Activated CD4-positive, alpha-beta T cell treated with anti-CD3 and anti-CD28 coated beads, Interleukin-10, Interleukin-2, amounts not matched to agents 100 ng/mL and 50 ng/mL, durations not matched to agents 16 hours and 8 hours (primary cell): ENCODE measurements at regions not wholly inside any gene's neighbourhood (a gene's known extent, or its start where the extent isn't known, plus 50 kb on each side); places are given as distances from the start of the nearest gene placed in this dataset.

Source experiments
- DNase-seq: peaks from one replicate; pipeline ENCODE4 v3.0.0-alpha.2; 2020

DNA sequence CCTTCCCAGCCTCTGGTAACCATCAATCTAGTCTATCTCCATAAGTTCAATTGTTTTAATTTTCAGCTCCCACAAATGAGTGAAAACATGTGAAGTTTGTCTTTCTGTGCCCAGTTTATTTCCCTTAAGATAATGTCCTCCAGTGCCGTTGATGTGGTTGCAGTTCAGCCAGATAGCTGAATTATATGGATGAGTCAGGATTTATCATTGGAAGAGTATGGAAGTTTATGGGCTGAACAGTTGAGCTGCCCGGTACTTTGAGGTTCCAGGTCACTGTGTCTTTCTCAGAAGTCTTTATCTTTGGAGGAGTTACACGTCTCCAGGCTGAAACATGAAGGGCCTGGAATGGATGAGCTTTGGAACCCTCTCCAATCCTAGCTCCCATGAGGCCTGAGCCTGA lies 120.1 kb downstream of the ASCL4 start:
- no peak for DNase-seq

- DNase-seq: no peak
These were observed 121.5 kb downstream of the ASCL4 start for GRCh38 chr12:107895966-107896365.

DNA sequence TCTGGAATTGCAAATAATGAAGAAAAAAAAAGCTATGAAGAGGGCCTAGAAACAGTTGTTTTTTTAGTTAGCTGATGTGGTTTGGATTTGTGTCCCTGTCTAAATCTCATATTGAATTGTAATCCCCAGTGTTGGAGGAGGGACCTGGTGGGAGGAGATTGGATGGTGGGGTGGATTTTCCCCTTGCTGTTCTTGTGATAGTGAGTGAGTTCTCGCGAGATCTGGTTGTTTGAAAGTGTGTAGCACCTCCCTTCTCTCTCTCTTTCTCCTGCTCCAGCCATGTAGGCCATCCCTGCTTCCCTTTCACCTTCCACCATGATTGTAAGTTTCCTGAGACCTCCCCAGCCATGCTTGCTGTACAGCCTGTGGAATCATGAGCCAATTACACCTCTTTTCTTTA lies 126.1 kb downstream of the ASCL4 start:
- DNase-seq: no peak

- peak; percentile 86 for DNase-seq
These were observed 129.0 kb downstream of the ASCL4 start for GRCh38 chr12:107903341-107904061.

DNA sequence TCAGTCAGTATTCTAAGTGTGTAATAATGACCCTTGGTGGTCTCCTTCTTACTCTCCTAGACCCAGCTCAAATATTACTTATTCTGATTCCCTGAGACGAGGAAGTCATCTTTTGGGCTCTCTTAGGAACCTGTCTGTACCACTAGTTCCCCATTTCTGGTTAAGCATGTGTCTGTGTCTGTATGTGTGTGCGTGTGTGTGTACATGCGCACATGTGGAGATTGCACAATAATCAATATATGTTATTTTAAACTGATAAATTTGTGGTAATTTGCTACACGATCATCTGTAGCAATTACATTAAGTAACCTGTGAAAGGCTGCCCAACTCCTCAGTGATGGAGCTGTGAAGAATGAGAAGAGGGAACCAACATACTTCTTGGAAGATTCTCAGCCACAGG lies 132.2 kb downstream of the ASCL4 start:
- no peak for DNase-seq

DNA sequence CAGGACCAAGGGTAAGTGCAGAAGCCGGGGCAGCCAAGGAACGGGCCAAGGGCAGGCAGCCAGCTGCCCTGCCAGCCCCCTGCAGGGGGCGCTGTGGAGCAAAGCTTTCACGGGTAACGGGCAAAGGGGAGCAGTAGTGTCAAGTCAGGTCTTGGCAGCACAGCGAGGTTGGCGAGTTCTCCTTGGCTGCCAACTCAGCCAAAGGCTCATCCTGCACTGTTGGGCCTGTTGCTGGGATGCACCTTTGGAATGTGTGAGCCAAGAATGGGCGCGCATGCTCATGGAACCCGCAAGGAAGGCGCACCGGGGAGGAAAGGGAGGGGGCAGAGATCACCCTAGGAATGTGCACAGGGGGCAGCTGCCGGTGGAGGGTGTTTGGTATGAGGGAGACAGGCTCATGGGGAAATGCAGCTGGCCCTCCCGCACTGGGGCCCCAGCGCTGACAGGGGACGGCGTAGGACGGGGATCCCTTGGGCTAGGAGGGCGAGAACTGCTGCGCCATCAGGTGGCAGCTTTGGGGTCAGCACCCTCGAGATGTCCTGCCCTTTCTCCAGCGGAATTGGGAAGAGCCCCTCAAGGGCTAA lies 138.0 kb downstream of the ASCL4 start:
- DNase-seq: peak; percentile 80

DNA sequence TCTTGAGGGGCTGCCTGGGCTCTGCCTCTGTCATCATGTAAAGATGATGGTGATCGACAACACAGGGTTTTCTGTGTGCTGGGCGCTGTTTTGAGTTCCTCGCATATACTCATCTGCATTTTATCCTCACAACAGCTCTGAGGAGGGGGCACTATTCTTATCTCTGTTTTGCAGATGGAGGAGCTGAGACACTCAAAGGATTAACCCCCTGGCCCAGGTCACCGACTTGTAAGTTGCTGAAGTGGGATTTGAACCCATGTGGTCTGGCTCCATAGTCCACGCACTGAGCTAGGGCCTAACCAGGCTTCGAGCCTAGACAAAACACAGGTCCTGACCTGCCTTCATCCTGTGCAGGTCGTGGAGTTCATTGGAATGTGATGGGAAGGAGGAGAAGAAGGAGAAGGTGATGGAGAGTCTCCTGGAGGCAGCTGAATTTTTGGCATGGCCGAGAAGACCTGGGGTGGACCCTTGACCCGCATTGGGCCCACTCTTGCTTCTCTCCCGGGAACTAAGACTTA lies 140.0 kb downstream of the ASCL4 start:
- no peak for DNase-seq

DNA sequence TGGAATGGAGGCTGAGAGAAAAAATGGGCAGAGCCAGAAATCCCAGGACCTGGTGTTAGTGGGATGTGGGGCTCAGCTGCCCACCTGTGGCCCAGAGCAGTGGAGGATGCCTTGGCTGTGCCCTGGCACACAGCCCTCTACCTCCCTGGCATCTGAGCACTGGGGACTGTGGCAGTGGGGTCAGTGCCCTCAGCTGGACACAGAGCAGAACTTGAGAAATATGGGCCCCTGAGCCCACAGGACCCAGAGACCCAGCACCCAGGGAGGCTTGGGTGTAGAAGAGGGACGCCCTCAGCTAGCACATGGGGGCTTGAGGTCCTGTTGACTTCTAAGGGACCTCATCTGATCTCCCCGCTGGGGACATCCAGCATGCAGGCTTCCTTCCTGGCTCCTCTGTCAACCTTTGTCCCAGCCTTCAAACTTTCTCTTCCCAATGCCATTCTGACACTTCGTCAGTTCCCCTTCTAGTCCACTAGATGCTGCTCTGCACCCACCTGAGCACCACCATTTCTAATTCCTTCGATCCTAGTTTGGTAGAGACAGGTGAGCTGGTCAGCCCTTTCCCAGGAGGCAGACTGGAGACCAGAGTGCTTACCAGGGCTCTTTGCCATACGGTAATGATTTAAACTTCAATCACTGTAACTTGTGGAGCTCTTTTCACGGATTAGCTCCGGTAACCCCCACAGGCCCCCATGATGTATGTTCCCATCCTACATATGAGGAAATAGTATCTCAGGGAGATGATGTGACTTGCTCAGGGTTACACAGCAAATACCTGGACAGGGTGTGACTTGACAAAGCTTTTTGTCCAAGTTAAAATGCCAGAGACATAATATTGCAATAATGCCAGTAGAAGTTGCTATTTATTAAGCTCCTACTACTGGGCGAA lies 143.7 kb downstream of the ASCL4 start:
- DNase-seq: peak; percentile 16

- DNase-seq: no peak
These were observed 146.6 kb downstream of the ASCL4 start for GRCh38 chr12:107921062-107921461.

DNA sequence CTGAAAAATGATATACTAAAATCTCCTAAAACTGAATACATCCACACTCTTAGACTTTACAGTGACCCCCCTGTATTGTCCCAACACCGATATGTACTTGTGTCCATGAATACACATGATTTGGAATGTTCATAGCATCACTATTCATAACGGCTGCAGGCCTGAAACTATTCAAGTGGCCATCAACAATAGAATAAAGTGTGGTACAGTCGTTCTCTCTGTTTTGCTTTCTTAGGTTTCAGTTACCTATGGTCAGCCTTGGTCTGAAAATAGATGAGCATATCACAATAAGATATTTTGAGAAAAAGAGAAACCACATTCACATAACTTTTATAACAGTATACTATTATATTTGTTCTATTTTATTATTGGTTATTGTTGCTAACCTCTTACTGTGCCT lies 150.6 kb downstream of the ASCL4 start:
- DNase-seq: no peak

DNA sequence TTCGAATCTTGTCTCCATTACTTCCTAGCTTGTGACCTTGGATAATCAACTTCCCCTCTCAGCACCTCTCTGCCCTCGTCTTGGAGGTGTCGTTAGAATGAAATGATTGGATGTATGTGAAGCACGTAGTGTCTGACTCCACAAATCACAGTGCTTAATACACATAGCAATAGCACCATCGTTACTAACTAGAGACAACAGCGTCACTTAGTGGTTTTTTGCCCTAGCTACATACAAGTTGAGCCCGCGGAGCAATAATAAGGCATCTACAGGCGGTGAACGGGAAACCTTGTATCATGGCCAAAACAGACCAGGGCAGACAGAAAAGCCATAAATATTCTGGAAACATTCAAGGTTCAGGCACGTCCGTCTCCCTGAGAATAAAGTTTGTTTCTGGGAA lies 154.9 kb downstream of the ASCL4 start:
- peak; percentile 11 for DNase-seq

- DNase-seq: no peak
These were observed 157.3 kb downstream of the ASCL4 start for GRCh38 chr12:107931761-107932160.

DNA sequence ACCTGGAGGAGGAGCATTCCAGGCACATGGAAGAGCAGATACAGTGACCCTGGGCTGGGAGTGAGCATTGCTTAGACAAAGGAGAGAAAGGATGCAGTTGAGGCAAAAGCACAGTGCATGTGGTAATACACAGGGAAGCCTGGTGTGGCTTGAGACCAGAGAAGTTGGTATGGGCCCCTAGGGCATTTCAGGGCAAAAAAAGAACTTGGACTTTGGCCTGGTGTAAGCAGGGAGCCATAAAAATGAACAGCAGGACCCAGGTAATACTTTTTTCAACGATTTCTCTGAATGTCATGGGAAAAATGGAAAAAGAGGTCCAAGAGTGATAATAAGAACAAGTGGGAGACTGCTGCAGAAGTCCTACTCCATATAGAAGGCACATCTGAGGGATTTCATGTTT lies 163.9 kb downstream of the ASCL4 start:
- no peak for DNase-seq

GRCh38 chr12:107948391-107948945 lies 174.0 kb downstream of the ASCL4 start:
- no peak for DNase-seq

DNA sequence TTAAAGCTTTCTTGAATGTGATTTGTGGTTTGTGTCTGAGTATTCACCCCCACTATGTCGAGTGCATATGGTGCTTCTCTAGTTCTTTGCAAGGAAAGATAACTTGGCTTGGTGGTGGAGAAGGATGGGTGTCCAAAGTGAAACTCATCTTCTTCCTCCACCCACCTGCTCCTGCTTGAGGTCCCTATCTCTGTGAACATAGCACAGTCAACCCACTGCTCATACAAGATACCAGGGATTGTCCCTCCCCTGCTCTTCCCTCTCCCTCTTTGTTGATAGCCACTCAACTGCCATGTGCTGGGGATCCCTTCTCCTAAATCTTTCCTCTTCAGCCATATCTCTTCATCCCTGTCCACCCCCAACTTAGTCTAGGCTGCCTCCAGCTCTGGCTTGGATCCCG lies 176.5 kb downstream of the ASCL4 start:
- DNase-seq: no peak

DNA sequence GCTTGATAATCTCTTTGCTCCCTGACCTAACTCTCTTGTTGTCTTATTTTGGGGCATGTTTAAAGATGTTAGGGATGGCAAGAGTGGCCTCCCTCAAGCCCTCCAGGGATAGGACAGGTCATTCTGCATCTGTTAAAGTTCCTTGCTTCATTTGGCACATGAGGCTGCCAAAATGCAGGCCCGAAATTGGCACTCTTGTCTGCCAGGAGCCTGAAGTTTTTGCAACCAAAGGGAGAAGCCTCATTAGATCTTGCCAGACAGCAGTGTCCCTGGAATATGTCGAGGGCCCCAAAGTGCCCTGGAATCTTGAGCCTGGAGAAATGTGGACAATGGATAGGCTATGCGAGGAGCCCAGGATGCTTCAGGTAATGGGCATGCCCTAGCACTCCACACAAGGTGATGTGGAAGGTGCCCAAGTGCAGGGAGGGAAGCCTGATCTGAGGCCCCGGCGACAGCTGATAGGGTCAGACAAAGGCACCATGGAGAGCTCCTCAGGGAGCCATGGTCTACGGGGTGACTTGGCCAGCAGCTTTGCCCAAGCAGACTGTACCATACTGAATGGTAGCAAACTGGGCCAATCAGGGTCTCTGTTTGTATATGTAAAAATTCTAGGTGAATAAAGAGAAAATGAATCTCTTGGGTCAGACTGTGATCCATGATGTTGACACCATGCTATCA lies 173.0 kb upstream of the WSCD2 start:
- no peak for DNase-seq

DNA sequence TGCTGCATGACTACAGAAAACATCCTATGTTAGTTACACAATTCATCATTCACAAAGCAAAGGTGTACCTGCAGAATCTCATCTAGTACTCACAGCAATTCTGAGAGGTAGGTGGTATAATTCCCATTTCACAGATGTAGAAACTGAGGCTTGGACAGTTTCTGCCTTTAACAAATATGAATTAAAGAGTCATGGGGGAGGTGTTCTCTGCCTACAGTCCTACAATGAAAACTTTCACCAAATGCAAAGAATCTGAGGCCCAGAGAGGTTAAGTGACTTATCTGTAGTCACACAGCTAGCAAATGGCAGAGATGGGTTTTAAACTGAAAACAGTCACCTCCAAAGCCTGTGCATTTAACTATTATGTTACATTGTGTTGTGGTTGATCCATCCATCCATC lies 171.6 kb upstream of the WSCD2 start:
- no peak for DNase-seq

DNA sequence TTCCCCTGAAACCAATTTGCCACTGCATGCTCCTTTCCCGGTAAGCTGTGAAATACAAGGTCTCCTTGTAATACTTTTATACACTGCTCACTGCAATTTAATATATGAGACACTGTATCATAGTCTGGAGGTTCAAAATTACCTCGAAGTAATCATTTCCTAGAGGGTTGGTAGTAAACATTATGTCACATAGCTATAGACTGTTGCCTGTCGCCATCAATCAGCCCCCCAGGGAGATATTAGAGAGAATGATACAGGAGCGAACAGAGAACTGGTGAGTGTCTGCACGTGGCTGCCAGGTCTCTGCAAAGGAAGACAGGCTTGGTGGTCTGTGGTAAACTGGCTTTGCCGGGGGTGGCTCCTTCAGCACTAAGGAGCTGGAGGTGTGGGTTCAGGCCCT lies 165.5 kb upstream of the WSCD2 start:
- no peak for DNase-seq

- no peak for DNase-seq
These were observed 161.9 kb upstream of the WSCD2 start for GRCh38 chr12:107967170-107967569.

DNA sequence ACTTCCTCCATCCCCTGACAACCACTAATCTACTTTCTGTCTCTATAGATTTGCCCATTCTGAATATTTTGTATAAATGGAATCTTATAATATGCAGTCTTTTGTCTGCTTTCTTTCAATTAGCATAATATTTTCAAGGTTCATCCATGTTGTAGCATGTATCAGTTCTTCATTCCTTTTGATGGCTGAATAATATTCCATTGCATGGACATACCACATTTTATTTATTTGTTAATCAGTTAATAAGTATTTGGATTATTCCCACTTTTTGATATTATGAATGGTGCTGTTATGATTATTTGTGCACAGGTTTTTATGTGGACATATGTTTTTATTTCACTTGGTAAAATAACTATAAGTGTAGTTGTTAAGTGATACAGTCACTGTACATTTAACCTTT lies 155.1 kb upstream of the WSCD2 start:
- DNase-seq: no peak

GRCh38 chr12:107976331-107976730 lies 152.8 kb upstream of the WSCD2 start:
- no peak for DNase-seq

GRCh38 chr12:107978201-107978600 lies 150.9 kb upstream of the WSCD2 start:
- DNase-seq: no peak

- DNase-seq: no peak
These were observed 150.4 kb upstream of the WSCD2 start for GRCh38 chr12:107978641-107979040.
